MG63 (cell line): ENCODE measurements at regions not wholly inside any gene's neighbourhood (a gene's known extent, or its start where the extent isn't known, plus 50 kb on each side); places are given as distances from the start of the nearest gene placed in this dataset.

Experiments
- DNase-seq: peaks from one replicate; pipeline ENCODE4 v3.0.0-alpha.2; 2020
- H3K27me3 ChIP-seq: fragments of 250-450 bp; sonication (Bioruptor Pico); 2 replicates; pipeline ENCODE4 v1.5.1; 2020; ENCODE audit warnings: mild to moderate bottlenecking, moderate library complexity
- H3K36me3 ChIP-seq: fragments of 250-450 bp; sonication (Bioruptor Pico); 2 replicates; pipeline ENCODE4 v1.5.1; 2020; ENCODE audit warnings: mild to moderate bottlenecking, moderate library complexity
- H3K4me3 ChIP-seq: fragments of 250-450 bp; sonication (Bioruptor Pico); 2 replicates; pipeline ENCODE4 v1.5.1; 2020; ENCODE audit warnings: mild to moderate bottlenecking, moderate library complexity
- H3K9me3 ChIP-seq: fragments of 250-450 bp; sonication (Bioruptor Pico); 2 replicates; pipeline ENCODE4 v1.5.1; 2020; ENCODE audit warnings: mild to moderate bottlenecking, moderate library complexity

DNA sequence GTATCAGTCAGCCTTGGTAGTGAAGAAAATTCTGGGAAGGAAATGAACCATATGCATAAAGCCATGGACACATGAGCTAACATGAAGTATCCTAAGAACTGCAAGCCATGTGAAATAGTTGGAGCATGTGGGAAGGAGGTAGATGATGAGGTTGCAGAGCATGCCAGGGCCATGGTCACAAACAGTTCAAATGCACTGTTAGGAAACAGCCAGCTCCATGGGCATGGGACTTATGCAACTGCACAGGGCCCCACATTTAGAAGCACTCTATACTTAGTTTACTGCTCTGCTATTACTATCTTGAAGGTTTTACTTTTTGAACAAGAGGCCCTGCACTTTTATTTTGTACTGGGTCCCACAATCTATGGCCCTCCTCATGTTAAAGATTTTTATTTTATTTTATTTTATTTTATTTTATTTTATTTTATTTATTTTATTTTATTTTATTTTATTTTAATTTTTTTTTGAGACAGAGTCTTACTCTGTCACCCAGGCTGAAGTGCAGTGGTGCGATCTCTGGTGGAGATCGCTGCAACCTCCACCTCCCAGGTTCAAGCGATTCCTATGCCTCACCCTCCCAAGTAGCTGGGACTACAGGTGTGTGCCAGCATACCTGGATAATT is 169.1 kb downstream of the IBTK start:
- H3K36me3 ChIP-seq = no peaks in the 10 kb centered on the region
- no peak for DNase-seq
- H3K9me3 ChIP-seq = no peaks in the 10 kb centered on the region
- H3K4me3 ChIP-seq = no peak overlapping the region
- H3K27me3 ChIP-seq = no peaks in the 10 kb centered on the region

DNA sequence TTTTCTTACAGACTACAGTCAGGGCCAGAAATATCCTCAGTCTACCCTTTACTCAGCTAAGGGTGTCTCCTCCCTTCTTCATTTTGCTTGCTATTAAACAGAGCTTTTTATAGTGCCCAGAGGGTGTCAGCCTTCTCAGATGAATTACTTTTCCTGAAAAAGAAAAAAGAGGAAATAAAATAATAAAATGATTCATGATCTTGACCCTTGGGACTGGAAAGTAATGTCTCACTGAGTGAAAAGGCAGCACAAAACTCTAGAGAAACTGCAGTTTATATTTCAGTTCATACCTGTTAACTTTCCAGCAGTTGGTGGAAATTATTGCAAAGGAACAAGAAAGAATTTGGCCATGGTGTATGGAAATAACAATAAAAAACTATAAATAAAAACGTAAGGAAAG is 170.6 kb downstream of the IBTK start:
- H3K9me3 ChIP-seq = no peaks in the 10 kb centered on the region
- no peaks in the 10 kb centered on the region for H3K27me3 ChIP-seq
- H3K4me3 ChIP-seq = no peak overlapping the region
- H3K36me3 ChIP-seq = no peaks in the 10 kb centered on the region
- no peak for DNase-seq

DNA sequence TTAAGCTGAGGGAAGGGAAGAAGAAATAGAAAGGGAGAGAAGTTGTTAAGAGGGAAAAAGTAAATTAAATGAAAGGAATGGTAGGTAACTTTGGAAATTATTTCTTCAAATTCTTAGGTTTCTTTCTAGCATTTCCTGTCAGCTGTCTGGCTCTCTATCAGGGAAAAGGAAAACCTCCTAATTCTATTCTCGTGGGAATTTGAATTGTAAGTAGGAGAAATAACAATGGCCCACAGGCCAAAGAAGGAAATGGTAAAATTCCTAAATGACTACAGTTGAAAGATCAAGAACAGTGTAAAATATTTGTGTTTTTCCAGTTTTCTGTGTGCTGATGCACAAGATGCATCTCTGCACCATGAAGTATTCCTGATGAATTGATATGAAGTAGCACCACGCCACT is 173.0 kb downstream of the IBTK start:
- H3K36me3 ChIP-seq = no peaks in the 10 kb centered on the region
- DNase-seq = no peak
- H3K9me3 ChIP-seq = no peaks in the 10 kb centered on the region
- H3K4me3 ChIP-seq = no peak overlapping the region
- H3K27me3 ChIP-seq = no peaks in the 10 kb centered on the region

DNA sequence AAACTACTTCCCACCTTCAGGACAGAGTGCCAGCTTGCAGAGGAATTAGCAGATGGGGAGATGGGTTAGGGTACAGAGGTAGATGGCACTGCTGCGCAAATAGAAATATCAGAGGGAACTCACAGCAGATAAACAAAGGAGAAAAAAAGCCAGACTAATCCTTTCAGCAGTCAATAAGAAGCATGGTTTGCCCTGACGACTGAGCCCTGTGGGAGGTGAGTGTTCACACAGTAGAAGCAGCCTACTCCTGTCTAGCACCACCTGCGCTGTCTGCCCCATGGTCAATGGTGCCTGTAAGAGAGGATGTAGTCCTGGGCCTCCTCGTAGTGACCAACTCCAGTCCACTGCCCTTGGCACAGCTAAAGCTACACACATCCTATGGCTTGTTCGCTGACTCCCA is 174.1 kb downstream of the IBTK start:
- H3K9me3 ChIP-seq = no peaks in the 10 kb centered on the region
- no peaks in the 10 kb centered on the region for H3K27me3 ChIP-seq
- DNase-seq = no peak
- no peak overlapping the region for H3K4me3 ChIP-seq
- H3K36me3 ChIP-seq = no peaks in the 10 kb centered on the region

DNA sequence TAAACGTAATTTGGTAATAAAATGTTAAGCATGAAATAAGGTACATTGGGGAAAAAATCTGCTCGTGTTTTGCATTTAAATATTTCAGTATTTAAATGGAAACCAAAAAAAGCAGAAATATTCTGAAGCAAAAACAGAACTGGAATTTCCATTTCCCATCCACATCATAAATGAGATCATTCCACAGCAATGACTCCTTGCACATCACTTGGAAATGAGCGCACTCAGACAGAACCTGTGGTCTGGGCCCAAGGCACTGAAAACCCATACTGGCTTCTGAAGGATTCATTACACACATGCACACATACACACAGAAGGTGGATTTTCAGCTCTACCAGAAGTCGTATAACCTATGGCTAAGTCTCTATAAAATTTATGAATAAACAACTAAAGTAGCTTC is 174.8 kb downstream of the IBTK start:
- Histone ChIP-seq H3K27me3 (no peaks in the 10 kb centered on the region), H3K4me3 (no peak overlapping the region), H3K9me3 (no peaks in the 10 kb centered on the region), H3K36me3 (no peaks in the 10 kb centered on the region)
- DNase-seq = no peak

DNA sequence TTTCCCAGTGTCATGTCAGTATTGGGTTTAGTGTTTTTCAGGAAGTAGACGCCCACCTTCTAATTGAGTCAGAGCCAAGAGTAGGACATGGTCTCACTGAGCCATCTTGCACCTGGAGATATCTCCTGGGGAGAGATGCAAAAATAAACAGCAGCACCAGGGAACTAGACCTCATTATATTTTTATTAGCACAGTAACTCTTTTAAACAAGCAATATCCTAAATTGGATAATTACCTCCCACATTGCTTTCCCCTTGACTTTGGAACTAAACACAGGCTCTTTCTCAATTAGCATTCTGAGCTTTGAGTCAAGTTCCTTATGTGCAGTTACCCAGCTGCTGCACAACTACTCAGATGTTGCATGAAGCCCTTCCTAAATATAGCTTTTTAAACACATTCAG is 175.4 kb downstream of the IBTK start:
- Histone ChIP-seq H3K36me3 (no peaks in the 10 kb centered on the region), H3K9me3 (no peaks in the 10 kb centered on the region), H3K4me3 (no peak overlapping the region), H3K27me3 (no peaks in the 10 kb centered on the region)
- DNase-seq = no peak

DNA sequence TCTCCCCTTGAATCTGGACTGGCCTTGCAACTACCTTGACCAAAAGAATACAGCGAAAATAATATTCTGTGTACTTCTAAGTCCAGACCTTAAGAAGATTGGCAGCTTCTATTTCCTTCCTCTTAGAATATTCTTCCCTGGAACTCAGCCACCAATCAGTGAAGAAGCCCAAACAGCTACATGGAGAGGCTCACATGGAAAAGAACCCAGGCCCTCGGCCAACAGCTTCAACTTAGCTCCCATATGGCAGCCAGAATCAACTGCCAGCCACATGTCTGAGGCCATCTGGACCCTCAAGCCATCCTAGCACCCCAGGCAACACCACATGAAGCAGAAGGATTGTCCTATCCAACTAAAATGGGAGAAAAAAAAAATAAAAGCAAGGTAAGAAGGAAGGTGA is 178.8 kb downstream of the IBTK start:
- no peak overlapping the region for H3K4me3 ChIP-seq
- H3K27me3 ChIP-seq = no peaks in the 10 kb centered on the region
- no peaks in the 10 kb centered on the region for H3K36me3 ChIP-seq
- H3K9me3 ChIP-seq = no peaks in the 10 kb centered on the region
- no peak for DNase-seq

DNA sequence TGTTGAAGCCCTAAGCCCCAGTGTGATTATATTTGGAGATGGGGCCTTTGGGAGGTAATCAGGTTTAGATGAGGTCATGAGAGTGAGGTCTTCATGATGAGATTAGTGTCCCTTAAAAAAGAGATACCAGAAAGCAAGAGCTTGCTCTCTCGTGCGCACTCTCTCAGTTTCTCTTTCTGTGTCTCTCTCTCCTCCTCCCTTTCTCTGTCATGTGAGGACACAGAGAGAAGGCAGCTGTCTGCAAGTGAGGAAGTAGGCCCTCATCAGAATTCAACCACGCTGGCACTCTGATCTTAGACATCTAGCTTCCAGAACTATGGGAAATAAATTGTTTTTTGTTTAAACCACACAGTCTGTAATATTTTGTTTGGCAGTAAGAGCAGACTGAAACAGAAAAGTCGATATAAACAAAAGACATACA is 180.5 kb downstream of the IBTK start:
- Histone ChIP-seq H3K4me3 (no peak overlapping the region), H3K36me3 (no peaks in the 10 kb centered on the region), H3K27me3 (no peaks in the 10 kb centered on the region), H3K9me3 (no peaks in the 10 kb centered on the region)
- DNase-seq = no peak

DNA sequence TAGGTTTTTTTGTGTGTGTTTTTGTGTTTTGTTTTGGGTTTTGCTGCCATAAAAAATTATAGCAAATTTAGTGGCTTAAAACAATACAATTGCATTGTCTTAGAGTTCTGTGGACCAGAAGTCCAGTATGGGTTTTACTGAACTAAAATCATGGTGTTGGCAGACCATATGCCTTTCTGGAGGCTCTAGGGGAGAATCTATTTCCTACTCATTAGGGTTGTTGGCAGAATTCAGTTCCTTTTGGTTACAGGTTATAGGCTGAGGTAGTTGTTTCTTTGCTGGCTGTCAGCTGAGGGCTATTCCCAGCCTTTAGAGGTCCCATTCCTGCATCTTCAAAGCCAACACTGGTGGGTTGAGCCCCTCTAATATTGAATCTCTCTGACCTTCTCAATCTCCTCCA is 181.3 kb downstream of the IBTK start:
- Histone ChIP-seq H3K27me3 (no peaks in the 10 kb centered on the region), H3K9me3 (no peaks in the 10 kb centered on the region), H3K4me3 (no peak overlapping the region), H3K36me3 (no peaks in the 10 kb centered on the region)
- DNase-seq = no peak

DNA sequence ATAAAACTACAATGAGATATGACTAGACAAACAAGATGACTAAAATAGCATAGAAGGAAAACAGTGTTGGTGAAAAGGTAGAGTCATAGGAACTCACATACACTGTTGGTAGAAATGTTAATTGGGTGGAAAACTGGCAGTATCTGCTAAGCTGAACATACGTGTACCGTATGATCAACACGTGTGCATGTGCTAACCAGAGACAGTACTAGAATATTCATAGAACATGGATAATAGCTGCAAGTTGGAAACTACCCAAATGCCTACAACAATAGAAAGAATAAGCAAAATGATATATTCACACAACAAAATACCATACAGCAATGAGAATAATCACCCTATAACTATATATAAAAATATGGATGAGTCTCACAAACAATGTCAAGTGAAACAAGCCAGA is 184.0 kb downstream of the IBTK start:
- DNase-seq = no peak
- no peak overlapping the region for H3K4me3 ChIP-seq
- no peaks in the 10 kb centered on the region for H3K9me3 ChIP-seq
- no peaks in the 10 kb centered on the region for H3K36me3 ChIP-seq
- H3K27me3 ChIP-seq = no peaks in the 10 kb centered on the region

DNA sequence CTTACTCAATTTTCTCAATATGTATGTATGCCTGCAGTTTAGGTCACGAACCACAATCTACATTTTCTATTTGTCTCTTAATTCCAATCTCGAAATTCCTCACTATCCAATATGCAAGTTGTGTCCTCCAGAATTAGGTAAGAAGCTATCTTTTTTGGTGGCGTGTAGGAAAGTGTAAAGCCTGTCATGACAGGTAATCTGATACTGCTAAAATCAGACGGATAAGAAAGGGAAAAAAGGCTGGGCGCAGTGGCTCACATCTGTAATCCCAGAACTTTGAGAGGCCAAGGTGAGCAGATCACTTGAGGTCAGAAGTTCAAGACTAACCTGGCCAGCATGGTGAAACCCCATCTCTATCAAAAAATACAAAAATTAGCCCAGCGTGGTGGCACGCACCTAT is 185.3 kb downstream of the IBTK start:
- Histone ChIP-seq H3K4me3 (no peak overlapping the region), H3K36me3 (no peaks in the 10 kb centered on the region), H3K27me3 (no peaks in the 10 kb centered on the region), H3K9me3 (no peaks in the 10 kb centered on the region)
- no peak for DNase-seq

DNA sequence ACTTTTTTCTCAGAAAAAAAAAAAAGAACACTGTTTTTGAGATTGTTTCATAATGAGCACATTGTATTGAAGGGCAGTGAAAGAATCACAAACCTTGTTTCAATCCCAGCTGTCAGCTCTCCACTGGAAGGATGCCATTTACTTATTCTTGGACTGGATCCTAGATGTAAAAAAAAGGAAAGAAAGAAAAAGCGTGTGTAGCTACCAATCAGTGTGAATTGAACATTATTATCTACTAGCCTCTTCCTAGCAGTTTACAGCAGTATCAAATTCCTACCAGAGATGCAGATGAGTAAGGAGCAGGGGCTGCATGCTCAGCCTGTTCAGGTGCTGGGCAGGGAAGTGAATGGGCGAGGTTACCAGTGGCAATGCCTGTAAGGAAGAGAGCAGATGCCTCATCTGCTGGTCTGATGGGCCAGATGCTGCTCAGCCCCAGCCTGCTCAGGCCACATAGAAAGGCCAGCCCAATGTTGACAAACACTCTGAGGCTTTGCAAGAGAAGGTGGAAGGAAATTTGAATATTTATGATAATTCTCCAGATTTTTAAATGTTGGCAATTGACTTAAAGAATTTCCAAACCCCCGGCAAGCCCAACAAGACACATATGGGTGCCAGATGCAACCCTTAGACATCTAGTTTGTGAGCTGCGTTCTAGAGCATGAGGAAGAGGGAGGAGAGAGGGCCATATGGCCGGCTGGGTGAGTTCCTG is 189.5 kb downstream of the IBTK start:
- Histone ChIP-seq H3K4me3 (no peak overlapping the region), H3K9me3 (no peaks in the 10 kb centered on the region; the same call in 1 of the 2 replicates), H3K27me3 (no peaks in the 10 kb centered on the region), H3K36me3 (no peaks in the 10 kb centered on the region)
- DNase-seq = no peak

DNA sequence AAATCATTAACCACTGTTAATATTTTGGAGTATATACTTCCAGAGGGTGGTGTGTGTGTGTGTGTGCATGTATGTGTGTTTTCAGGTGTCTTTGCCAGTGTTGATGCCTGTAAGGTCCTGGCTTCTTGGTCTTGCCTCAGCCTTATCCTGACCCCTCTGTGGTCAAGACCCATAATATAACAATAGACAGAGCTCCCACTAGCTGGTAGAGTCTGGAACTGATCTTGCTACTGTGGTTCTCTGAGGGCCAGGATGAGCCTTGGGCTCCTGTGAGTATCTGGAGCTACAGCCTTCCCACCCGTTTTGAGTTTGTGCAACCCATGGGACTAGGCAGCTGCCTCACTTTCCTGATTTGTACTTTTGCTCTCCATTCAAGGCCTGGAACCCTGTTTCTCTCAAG is 191.0 kb downstream of the IBTK start:
- no peaks in the 10 kb centered on the region; the same call in 1 of the 2 replicates for H3K9me3 ChIP-seq
- H3K36me3 ChIP-seq = no peaks in the 10 kb centered on the region
- DNase-seq = no peak
- H3K4me3 ChIP-seq = no peak overlapping the region
- H3K27me3 ChIP-seq = no peaks in the 10 kb centered on the region

DNA sequence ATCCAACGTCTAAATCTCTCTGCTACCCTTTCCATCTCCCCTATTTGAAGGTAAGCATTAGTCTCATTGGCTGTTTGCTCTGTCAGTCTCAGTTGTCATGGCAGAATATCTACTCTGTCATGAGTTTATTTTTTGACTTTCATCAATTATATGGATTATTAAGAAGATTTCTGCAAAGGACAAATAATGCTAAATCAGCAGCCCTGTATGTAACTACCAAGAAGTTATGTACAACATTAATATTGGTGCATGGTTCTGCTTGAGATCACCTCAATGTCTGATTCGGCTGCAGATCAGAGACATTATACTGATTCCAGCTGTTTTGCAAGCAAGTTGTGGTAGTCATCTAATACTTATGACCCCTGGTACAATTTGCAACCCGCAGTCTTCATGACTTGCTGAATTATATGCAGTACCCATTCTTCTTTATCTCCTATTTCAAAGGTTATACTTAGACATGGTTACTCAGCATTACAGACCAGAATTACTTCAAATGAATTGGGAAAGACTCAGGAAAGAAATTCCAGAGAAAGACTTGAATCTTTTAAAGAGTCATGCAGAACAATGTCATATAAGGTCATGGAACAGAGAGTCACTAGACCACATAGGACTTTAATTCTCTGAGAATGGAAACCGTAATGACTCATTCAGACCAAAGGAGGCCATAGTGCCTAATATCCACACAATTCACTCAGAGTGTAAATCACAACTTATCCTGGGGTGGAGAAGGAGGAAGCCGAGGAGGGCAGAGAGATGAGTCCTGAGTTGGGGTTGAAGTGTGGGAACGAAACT is 201.4 kb downstream of the IBTK start:
- DNase-seq = no peak
- no peaks in the 10 kb centered on the region for H3K36me3 ChIP-seq
- H3K9me3 ChIP-seq = no peaks in the 10 kb centered on the region
- no peak overlapping the region for H3K4me3 ChIP-seq
- no peaks in the 10 kb centered on the region for H3K27me3 ChIP-seq

DNA sequence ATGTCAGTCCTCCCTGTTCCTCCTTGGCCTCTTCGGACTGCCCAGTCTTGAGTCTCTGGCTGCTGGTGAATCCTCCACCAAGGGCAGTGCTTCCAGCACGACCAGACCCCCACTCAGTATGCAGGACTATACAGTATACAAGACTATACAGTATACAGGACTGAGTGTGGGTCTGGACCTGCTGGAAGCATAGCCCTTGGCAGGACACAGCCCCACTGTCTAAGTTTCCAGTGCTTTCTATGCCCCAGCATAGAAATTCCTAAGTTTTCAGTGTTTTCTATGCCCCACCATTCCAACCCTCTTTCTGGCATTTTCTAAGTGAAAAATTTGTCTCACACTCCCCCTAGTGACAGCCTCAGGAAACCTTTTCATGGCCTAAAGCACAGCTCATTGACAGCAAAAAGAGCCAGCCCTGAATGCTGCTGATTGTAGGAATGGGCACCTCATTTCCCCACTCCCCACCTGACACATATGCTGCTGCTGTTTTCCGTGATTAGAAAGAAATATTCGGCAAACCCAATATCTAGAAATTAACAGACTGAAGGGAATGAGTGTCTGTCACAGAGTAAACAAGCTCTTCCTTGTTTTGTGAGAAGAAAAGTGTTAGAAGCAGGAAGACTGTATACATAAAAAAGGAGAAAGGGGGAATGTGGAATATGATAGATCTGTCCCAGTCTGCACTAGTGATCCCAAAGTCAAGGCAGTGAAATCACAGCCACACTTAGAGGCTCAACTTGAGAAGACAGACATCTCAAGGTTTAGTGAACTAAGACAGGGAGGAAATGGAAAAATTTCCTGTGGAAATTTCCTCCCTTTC is 206.9 kb downstream of the IBTK start:
- Histone ChIP-seq H3K4me3 (no peak overlapping the region), H3K9me3 (no peaks in the 10 kb centered on the region), H3K36me3 (no peaks in the 10 kb centered on the region), H3K27me3 (no peaks in the 10 kb centered on the region)
- DNase-seq = peak; percentile 16

DNA sequence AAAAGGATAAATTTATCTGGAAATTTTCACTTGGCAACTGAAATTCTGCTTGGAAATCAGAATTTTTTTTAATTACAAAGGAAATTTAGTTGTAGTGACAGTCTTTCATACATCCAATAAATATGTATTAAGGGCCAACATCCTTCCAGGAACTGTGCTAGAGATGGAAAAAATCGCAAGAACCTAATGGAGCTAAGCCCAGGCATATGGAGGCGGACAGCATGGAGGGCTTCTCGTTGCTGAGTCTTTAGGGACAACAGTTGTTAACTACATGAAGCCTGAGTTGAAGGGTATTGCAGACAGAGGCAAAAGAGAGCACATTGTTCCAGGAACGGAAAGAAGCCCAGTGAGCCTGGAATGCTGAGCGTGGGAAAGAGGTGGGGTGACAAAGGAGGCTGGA is 208.9 kb downstream of the IBTK start:
- Histone ChIP-seq H3K4me3 (no peak overlapping the region), H3K27me3 (no peaks in the 10 kb centered on the region), H3K36me3 (no peaks in the 10 kb centered on the region), H3K9me3 (no peaks in the 10 kb centered on the region)
- DNase-seq = no peak

DNA sequence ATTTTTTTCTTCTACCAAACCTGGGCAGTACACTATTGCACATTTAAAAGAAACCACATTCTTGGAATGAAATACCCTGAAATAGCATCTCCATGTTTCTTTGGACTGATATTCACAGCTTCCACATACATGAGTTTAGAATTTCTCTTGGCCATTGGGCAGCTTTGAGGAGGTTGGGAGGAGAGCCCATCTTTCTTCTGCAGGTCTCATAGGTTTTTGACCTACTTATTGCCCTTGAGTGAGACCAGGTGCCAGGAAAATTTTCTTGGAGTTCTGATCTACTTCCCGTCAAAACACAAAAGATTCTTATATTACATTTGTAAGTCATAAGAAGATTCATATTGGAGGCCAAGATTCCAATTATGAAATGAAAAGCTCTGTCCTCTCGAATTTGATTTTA is 212.0 kb downstream of the IBTK start:
- no peaks in the 10 kb centered on the region for H3K27me3 ChIP-seq
- DNase-seq = no peak
- no peaks in the 10 kb centered on the region for H3K36me3 ChIP-seq
- H3K4me3 ChIP-seq = no peak overlapping the region
- H3K9me3 ChIP-seq = no peaks in the 10 kb centered on the region
